GM12865 (cell line): ENCODE measurements at regions not wholly inside any gene's neighbourhood (a gene's known extent, or its start where the extent isn't known, plus 50 kb on each side); places are given as distances from the start of the nearest gene placed in this dataset.

Experiments
- DNase-seq: peaks from one replicate; pipeline ENCODE4 v3.0.0; 2010; ENCODE audit warnings: low read depth
- H3K4me3 ChIP-seq: 2 replicates; pipeline ENCODE4 v1.5.1; 2011; ENCODE audit warnings: mild to moderate bottlenecking, low read depth, low read length, control low read depth
- CTCF ChIP-seq: IDR thresholded peaks from 2 replicates; pipeline ENCODE4 v1.5.1; 2011; ENCODE audit warnings: low read length, control low read depth, low read depth, inconsistent platforms; ENCODE audit not compliant: insufficient read depth; ENCODE audit errors: missing control alignments

GRCh38 chr12:18794000-18794399 is 56.1 kb downstream of the CAPZA3 start:
- TF ChIP-seq CTCF: no peak
- no peak for DNase-seq

GRCh38 chr12:18797604-18798003 is 59.7 kb downstream of the CAPZA3 start:
- DNase-seq: no peak
- no peak overlapping the region for H3K4me3 ChIP-seq
- TF ChIP-seq CTCF: no peak

More at GRCh38 chr12:18794000-18794399, 56.1 kb downstream of the CAPZA3 start:
- H3K4me3 ChIP-seq: no peak overlapping the region

- TF ChIP-seq CTCF: no peak
- no peak for DNase-seq
- H3K4me3 ChIP-seq: no peak overlapping the region
Measured at GRCh38 chr12:18798535-18799361, 60.8 kb downstream of the CAPZA3 start.

- no peak overlapping the region for H3K4me3 ChIP-seq
- TF ChIP-seq CTCF: no peak
- DNase-seq: no peak
Measured at GRCh38 chr12:18799561-18799960, 61.6 kb downstream of the CAPZA3 start.

- no peak for DNase-seq
- no peak for TF ChIP-seq CTCF
- H3K4me3 ChIP-seq: no peak overlapping the region
Measured at GRCh38 chr12:18805516-18806248, 67.8 kb downstream of the CAPZA3 start.

GRCh38 chr12:18807714-18808113 is 69.8 kb downstream of the CAPZA3 start:
- no peak overlapping the region for H3K4me3 ChIP-seq
- no peak for TF ChIP-seq CTCF
- DNase-seq: no peak
